ENCODE measurements at regions not wholly inside any gene's neighbourhood (a gene's known extent, or its start where the extent isn't known, plus 50 kb on each side); places are given as distances from the start of the nearest gene placed in this dataset.

GRCh38 chr16:66289986-66290385 lies 76.5 kb upstream of the CDH5 start:
- FAIRE-seq (no peak), DNase-seq (ENCODE audit: low spot score) (no peak)

GRCh38 chr16:66289051-66289680 lies 77.3 kb upstream of the CDH5 start:
- FAIRE-seq (no peak), DNase-seq (ENCODE audit: low spot score) (no peak)

- FAIRE-seq (no peak), DNase-seq (ENCODE audit: low spot score) (no peak)
Measured at GRCh38 chr16:66287926-66288325, 78.6 kb upstream of the CDH5 start.

GRCh38 chr16:66287416-66287815 lies 79.1 kb upstream of the CDH5 start:
- DNase-seq (ENCODE audit: low spot score) (no peak), FAIRE-seq (no peak)

- DNase-seq (ENCODE audit: low spot score) (no peak), FAIRE-seq (no peak)
Measured at GRCh38 chr16:66286527-66286926, 80.0 kb upstream of the CDH5 start.

DNA sequence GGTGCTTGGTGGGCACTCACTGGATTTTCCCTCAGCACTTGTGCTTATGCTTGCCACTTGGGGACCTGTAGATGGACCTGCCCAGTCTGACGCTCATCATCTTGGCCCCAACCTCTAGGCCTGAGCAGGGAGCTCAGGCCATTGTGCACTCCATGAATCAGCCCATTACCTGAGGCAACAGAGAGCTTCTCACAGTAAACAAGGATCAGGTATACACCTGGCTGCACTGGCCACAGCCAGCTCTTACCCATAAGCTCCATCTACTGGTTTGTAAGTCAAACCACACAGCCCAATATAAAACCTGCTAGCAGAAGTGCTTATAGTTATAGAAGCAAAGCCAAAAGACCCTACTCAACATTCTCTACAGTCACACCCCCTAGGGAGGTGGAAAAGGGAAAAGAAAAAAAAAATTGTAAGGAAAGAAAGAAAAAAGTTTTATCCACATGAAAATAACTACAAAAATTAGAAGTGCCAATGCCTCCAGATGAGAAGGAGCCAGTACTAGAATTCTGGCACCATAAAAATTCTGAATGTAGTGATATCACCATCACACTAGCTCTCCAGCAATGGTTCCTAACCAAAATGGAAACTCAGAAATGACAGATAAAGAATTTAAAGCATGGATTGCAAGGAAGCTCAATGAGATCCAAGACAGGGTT lies 87.8 kb upstream of the CDH5 start:
- FAIRE-seq = no peak

DNA sequence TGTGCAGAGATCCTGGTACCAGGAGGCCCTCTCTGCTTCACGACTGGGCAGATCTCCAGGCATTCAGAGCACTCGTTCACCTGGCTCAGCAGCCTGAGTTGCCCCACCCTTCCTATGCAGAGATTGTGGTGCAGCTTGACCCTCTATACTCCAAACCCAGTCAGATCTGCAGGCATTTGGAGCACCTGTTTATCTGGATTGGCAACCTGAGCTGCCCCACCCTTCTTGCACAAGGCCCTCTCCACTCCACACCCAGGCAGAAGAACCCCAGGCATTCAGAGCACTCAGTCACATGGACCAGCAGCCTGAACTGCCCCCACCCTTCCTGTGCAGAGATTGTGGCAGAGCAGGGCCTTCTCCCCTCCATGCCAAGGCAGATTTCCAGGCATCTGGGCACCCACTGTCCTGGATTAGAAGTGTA lies 88.4 kb upstream of the CDH5 start:
- DNase-seq (ENCODE audit: low spot score) (no peak), FAIRE-seq (no peak)

More for the DNA sequence above, 87.8 kb upstream of the CDH5 start:
- DNase-seq (ENCODE audit: low spot score) = no peak

DNA sequence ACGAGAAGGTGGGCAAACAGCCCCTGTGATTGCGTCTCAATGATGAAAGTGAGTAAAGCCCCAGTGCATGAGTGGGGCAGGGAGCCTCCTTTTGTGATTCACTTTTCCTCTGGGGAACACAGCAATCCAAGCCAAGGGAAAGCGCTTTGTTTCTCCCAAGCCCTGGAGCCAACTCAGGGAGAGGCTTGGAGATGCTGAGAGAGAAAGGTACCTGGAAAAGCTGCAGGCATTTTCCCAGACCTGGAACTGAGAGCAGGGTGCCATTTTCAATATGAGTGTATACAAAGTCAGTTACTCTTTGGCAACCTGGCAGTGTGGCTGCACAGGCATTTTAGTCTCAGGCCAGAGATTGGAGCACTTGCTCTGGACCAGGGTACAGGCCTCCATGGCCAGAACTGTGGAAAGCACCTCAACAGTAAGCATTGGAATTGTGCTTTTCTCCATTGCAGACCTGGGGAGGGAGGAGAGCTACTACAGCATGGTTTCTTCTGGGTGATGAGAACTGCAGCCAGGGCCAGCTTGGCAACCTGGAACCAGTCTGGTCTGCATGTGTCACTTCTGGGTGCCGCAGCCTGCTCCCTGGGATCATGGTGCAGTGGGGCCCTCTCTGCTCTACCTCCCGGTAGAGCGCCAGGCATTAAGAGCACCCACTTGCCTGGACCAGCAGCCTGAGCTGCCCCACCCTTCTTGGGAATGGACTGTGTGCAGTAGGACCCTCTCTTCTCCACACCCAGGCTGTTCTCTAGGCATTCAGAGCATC lies 89.0 kb upstream of the CDH5 start:
- DNase-seq (ENCODE audit: low spot score) (no peak), FAIRE-seq (no peak)

GRCh38 chr16:66275775-66276428 lies 90.6 kb upstream of the CDH5 start:
- peak; percentile 53 for FAIRE-seq
- DNase-seq (ENCODE audit: low spot score) = peak; percentile 53

- DNase-seq (ENCODE audit: low spot score) (no peak), FAIRE-seq (peak; percentile 5)
Measured at GRCh38 chr16:66274335-66275110, 92.0 kb upstream of the CDH5 start.

GRCh38 chr16:66273644-66274334 lies 92.7 kb upstream of the CDH5 start:
- FAIRE-seq = peak; percentile 40
- no peak for DNase-seq (ENCODE audit: low spot score)

DNA sequence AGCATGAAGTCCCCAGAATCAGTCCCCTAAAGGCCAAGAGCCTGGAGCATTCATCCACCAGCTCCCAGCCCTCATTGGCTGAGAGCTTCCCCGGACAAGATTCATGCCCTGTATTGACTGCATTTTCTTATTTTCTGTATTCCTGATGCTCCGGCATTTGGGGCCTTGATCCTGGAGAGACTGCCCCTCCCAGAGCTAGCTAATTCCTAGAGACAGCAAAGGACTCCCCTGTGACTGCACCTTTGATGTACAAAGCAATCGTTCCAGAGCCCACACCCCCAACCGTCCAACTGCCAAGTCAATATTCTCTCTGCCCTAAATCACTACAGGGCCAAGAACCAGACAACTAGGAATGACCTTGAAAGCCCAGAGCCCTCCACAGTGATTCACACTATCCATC lies 93.4 kb upstream of the CDH5 start:
- DNase-seq (ENCODE audit: low spot score) (no peak), FAIRE-seq (no peak)

DNA sequence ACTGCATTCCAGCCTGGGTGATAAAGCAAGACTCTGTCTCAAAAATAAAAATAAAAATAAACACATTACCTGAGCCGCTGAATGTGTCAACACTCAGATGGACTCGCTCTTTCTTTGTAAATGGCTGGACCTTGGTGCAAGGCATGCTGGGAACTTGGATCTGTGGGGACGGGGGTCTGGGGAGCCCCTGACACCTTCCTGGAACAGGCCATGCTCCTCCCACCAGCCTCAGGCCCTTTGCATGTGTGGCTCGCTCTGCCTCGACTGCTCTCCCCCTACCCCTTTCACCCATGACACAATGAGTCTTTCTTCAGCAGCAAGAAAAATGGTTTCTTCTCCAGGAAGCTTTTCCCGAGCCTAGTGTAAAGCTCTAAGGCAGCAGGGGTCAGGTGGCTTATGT lies 94.0 kb upstream of the CDH5 start:
- DNase-seq (ENCODE audit: low spot score) (no peak), FAIRE-seq (no peak)

DNA sequence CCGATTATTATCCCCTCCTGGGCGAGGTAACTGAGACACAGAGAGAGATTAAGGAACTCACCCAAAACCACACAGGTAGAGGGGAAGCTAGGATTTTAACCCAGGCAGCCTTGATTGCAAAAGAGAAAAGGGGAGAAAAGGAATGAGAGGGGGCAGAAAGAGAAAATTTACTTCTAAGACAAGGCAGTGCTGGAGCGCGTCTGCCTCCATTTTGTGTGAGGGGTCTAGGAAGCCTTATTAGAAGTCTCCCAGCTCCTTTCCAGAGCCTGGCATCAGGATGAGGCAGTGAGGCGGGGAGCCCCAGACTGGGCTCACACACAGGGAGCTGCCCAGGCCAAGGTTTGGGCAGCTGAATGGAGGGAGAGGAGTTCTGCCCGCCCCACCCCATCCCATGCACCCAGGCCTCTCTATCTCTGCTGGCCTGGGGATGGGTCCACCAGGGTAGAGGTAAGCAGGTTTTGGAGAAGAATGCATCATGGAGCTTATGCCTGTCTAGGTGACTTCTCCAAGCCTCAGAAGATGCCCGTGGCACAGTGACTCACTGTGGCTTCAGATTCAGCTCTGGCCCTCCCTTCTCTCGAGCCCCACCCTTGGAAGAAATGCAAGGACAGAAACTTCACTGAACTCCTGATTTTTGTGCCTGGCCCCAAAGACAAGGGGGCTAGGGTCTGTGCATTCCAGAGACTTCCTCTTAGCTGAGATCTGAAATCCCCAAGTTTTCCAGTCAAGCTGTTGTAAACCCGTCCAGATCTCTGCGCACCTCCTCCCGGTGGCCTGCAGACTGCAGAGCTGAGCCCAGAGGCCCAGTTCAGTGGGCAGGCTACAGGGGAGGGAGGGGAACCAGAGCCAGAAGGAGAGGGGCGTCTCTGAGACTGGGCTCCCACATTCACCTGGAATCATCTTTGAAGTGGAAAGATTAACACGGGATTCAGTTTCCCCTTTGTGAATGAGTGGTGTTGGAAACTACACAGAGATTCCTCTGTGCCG lies 95.1 kb upstream of the CDH5 start:
- DNase-seq (ENCODE audit: low spot score) = peak; percentile 58
- FAIRE-seq = peak; percentile 17

DNA sequence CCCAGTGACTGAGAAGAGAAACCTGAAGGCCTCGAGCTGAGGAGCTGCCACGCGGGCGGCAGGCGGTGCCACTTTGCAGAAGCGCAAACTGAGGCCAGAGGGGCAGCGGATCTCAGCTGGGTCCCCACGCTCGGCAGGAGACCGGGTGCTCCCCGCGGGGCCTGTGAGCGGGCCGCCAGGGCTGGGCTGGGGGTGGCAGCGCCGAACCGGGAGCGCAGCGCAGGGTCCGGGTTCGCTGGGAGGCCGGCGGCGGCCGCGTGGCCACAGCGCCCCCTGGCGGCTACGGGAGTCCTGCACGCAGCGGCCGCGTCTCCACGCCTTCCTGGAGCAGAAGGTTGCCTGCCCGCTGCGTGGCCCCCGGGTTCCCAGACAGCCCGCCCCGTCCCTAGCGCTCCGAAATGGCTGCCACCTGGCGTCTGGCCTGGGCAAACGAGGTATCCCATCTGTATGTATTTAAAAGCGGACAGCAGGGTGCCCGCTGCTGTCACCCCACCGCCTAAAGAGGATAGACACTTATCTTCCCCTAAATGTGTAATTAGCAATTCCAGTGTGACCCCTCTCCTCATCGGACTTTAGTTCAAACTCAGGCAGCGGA lies 96.1 kb upstream of the CDH5 start:
- DNase-seq (ENCODE audit: low spot score) = peak; percentile 91
- FAIRE-seq = peak; percentile 79

DNA sequence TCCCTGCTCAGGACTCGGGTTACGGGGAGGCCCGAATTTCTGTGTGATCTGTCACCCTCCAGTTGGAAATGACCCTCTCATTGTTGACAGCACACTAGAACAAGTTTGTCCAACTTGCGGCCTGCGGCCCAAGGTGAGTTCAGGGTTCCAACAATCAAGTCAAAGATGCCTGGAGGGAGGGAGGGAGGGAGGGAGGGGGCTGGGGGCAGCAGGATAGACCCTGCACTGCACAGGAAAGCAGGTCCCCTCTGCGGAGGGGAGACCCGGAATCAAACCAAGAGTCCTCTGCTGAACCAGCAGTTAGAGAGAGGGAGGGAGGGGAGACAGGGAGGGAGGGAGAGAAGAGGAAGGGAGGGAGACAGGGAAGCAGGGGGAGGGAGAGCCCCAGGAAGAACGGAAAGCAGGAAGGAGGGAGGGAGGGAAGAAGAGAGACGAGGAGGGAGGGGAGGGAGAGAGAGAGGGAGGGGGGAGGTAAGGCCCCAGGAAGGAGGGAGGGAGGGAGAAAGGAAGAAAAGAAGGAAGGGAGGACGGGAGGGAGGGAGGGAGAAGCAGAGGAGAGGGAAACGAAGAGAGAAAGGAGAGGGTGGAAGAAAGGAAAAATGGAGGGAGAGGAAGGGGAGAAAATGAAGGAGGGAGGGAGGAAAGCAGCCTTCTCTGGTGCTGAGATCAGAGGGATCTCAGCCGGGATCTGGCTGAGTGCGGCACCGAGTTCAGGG lies 96.7 kb upstream of the CDH5 start:
- no peak for FAIRE-seq
- no peak for DNase-seq (ENCODE audit: low spot score)

- FAIRE-seq = no peak
- no peak for DNase-seq (ENCODE audit: low spot score)
Measured at GRCh38 chr16:66267292-66268014, 99.0 kb upstream of the CDH5 start.

Data from urothelium cell line (cell line).